IPS DF 6.9 (cell line): ENCODE measurements at regions not wholly inside any gene's neighbourhood (a gene's known extent, or its start where the extent isn't known, plus 50 kb on each side); places are given as distances from the start of the nearest gene placed in this dataset.

Source experiments
- DNase-seq: peaks from one replicate; pipeline ENCODE4 v3.0.0-alpha.2; 2013; ENCODE audit warnings: low read depth, low spot score
- H3K27ac ChIP-seq: one replicate; pipeline ENCODE4 v1.5.1; 2013; ENCODE audit warnings: low read length, control low read depth
- H3K27me3 ChIP-seq: 2 replicates; pipeline ENCODE4 v1.6.1; 2013; ENCODE audit warnings: mild to moderate bottlenecking, low read length; ENCODE audit not compliant: control insufficient read depth, insufficient read depth
- H3K36me3 ChIP-seq: 2 replicates; pipeline ENCODE4 v1.6.1; 2013; ENCODE audit warnings: low read length; ENCODE audit not compliant: control insufficient read depth, insufficient read depth
- H3K4me1 ChIP-seq: 2 replicates; pipeline ENCODE4 v1.6.1; 2013; ENCODE audit warnings: low read length; ENCODE audit not compliant: control insufficient read depth, insufficient read depth
- H3K4me3 ChIP-seq: 2 replicates; pipeline ENCODE4 v1.5.1; 2013; ENCODE audit warnings: mild to moderate bottlenecking, low read length
- H3K9me3 ChIP-seq: 2 replicates; pipeline ENCODE4 v1.6.1; 2013; ENCODE audit warnings: low read length, inconsistent platforms; ENCODE audit not compliant: control insufficient read depth, insufficient read depth
- WGBS: extraction: QIAGEN DNeasy Blood & Tissue Kit; methylation state at CpG from one replicate; pipeline ENCODE4 v1.1.7; 2013; ENCODE audit warnings: mixed read lengths, missing lambda C conversion rate; ENCODE audit not compliant: insufficient read length, insufficient coverage; 5-methylcytosine and 5-hydroxymethylcytosine counted together

DNA sequence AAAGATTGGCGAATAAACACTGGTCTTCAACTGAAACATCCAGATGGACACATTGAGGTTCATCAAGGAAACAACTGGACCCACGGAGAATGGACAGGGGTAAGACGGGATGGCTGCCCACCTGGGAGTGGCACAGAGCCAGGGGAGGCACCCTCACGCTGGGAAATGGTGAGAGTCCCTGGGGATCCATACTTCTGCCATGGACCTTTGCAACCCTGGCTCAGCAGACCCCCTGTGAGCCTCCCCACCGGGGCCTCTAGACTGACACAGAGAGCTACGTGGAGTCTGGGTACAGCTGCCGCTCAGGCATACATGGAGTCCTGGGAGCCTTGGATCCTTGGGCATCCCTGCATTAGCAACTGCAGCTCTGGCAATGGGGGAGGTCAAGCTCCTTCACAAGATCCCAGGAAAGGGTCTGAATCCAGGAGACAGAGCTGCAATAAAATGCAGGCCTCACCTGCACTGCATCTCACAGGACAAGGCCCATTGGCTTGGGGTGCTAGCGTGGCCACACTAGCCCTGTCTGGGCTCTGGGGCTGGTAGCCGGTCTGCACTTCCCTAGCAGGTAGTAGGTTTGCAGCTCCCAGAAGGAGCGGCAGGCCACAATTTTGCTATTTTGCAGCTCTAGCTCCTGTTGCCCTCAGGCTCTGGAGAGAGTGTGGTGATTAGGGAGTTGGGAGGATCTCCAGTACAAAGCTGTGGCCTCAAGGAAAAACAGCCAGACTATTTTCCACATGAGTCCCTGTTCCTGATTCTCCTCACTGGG lies 496.4 kb upstream of the LRRC4C start:
- no peak overlapping the region for H3K27ac ChIP-seq
- H3K9me3 ChIP-seq, result no peaks in the 10 kb centered on the region
- H3K27me3 ChIP-seq, result no peaks in the 10 kb centered on the region
- no peaks in the 10 kb centered on the region; the same call in 1 of the 2 replicates for H3K4me1 ChIP-seq
- H3K4me3 ChIP-seq, result no peak overlapping the region
- H3K36me3 ChIP-seq, result no peaks in the 10 kb centered on the region
- WGBS, result no CpG with 5 or more reads among the region's 10 CpGs
- DNase-seq, result no peak

DNA sequence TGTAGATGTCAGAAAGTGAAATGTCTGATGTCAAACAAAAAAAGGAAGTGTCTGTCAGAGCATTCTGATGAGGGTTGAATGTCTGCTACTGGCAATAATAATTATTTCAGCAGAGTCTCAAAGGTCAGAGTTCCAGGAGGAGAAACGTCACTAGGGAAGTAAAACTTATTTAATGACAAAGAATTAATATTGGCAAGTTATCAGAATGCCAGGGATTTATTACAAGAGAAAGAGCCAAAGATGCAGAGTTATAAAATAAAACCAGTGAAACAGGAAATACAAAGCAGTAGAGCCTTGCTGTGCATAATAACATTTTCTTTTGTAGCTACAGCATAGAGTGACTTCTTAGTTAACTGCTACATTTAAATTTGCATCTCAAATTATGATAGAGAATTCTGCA lies 504.0 kb upstream of the LRRC4C start:
- H3K4me1 ChIP-seq, result no peaks in the 10 kb centered on the region
- H3K27ac ChIP-seq, result no peak overlapping the region
- no peaks in the 10 kb centered on the region for H3K9me3 ChIP-seq
- no peaks in the 10 kb centered on the region for H3K27me3 ChIP-seq
- H3K36me3 ChIP-seq, result no peaks in the 10 kb centered on the region
- no CpG with 5 or more reads among the region's 1 CpG for WGBS
- H3K4me3 ChIP-seq, result no peak overlapping the region
- DNase-seq, result no peak

DNA sequence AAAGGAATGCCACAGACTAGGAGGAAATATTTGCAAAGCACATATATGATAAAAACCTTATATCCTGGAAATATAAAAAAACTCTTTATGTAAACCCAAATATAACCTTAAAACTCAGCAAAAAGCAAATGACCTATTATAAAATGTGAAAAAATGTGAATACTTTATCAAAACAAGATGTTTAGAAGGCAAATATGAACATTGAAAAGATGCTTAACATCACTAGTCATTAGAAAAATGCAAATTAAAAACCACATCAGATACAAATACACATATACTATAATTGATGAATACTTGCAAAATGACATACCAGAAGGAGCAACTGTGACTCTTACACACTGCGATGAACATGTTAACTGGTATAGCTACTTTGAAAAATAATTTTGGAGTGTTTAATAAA lies 511.2 kb upstream of the LRRC4C start:
- no peak overlapping the region for H3K27ac ChIP-seq
- no peak overlapping the region for H3K4me3 ChIP-seq
- no peak for DNase-seq
- no peaks in the 10 kb centered on the region for H3K4me1 ChIP-seq
- H3K9me3 ChIP-seq, result no peaks in the 10 kb centered on the region
- no peaks in the 10 kb centered on the region for H3K36me3 ChIP-seq
- H3K27me3 ChIP-seq, result no peaks in the 10 kb centered on the region
- WGBS, result no CpG with 5 or more reads among the region's 1 CpG

DNA sequence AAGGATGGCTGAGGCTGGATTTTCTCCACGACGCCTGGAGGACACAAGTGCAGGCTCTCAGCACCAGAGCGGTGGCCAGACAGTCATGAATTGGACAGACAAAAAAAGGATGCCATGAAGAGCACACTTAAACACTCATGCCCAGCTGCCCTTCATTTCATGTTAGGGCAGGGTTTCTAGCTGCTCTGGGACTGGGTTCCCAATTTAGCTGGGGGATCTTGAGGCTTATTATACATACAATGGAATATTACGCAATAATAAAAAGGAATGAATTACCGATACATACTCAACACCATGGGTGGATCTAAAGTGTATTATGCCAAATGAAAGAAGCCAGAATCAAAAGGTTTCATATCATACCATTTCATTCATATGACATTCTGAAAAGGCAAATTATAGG lies 512.1 kb upstream of the LRRC4C start:
- DNase-seq, result no peak
- Histone ChIP-seq H3K4me3 (no peak overlapping the region), H3K4me1 (no peaks in the 10 kb centered on the region), H3K27me3 (no peaks in the 10 kb centered on the region), H3K36me3 (no peaks in the 10 kb centered on the region), H3K9me3 (no peaks in the 10 kb centered on the region), H3K27ac (no peak overlapping the region)
- no CpG with 5 or more reads among the region's 5 CpGs for WGBS

DNA sequence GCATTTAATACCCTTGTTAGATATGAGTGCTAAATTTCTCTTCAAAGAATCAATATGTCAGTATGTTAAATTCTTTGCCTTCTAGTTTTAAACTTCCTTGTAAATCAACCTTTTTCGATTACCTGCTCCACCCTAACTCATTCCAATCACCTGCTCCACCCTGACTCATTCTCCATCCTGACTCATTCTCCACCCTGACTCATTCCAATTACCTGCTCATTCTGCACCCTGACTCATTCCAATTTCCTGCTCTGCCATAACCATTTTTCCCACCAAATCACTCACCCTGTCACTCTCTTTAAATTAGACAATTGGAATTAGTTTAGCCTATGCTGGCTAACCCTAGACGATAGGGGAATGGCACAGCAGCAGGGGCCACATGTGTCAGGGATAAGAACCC lies 519.5 kb upstream of the LRRC4C start:
- Histone ChIP-seq H3K27ac (no peak overlapping the region), H3K27me3 (no peaks in the 10 kb centered on the region), H3K4me1 (no peaks in the 10 kb centered on the region), H3K36me3 (no peaks in the 10 kb centered on the region), H3K9me3 (no peaks in the 10 kb centered on the region), H3K4me3 (no peak overlapping the region)
- DNase-seq, result no peak
- WGBS, result no CpG with 5 or more reads among the region's 2 CpGs

DNA sequence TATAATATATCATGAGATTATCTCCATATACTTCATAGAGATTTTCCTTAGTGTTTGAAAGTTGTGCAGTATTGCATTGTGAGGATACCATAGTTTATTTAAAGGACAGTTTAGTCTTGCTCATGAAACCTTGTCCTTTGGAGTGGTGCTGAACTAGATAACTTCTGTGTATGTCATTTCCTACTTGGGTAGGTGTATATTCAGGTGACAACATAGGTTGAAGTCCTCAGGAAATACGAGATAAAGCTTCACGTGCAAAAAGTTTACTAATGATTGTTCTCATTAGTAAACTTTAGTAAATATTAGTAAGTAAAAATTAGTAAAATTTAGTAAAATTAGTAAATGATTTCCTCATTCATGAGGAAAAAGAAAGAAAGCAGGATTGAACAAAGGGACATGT lies 521.3 kb upstream of the LRRC4C start:
- H3K27me3 ChIP-seq, result no peaks in the 10 kb centered on the region
- no CpG with 5 or more reads among the region's 2 CpGs for WGBS
- no peaks in the 10 kb centered on the region for H3K36me3 ChIP-seq
- H3K27ac ChIP-seq, result no peak overlapping the region
- H3K4me3 ChIP-seq, result no peak overlapping the region
- DNase-seq, result no peak
- H3K9me3 ChIP-seq, result no peaks in the 10 kb centered on the region
- H3K4me1 ChIP-seq, result no peaks in the 10 kb centered on the region

DNA sequence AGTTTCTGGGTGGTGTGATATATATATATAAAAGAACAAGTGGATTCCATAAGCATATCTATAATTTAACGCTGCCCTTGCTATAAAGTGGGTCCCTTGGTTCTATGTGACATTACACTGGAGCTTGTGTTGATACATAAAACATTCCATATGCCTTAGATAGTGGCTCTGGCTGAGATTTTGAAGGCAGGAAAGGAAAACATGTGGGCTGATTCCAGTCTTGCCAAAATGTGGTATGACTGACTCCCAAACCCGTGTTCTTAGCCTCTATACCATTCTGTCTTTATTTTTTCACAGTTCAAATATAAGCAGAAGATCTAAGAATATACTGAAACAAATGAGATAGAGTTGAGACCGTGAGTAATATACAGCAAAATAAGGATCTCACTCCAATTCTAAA lies 522.8 kb upstream of the LRRC4C start:
- H3K27me3 ChIP-seq, result no peaks in the 10 kb centered on the region
- no peaks in the 10 kb centered on the region for H3K4me1 ChIP-seq
- WGBS, result no CpG with 5 or more reads among the region's 3 CpGs
- no peak for DNase-seq
- H3K36me3 ChIP-seq, result no peaks in the 10 kb centered on the region
- H3K9me3 ChIP-seq, result no peaks in the 10 kb centered on the region
- H3K27ac ChIP-seq, result no peak overlapping the region
- H3K4me3 ChIP-seq, result no peak overlapping the region

DNA sequence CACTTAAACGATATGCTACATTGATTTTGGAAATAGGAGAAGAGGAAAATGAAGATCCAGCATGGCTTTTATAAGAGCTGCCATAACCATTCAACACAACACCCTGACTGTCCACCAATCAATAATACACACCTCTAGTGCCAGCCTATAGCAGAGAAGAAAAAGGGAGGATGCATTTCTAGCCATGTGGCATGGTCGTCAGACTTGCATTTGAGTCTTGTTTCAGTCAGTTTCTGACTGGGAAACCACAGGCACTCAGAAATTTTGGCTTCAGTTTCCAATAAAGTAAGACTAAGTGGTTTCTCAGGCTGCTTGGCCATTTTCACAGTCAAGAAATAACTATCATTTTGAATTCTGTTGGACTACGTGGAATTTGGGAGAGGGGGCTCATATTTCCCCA lies 523.5 kb upstream of the LRRC4C start:
- no peaks in the 10 kb centered on the region for H3K9me3 ChIP-seq
- no CpG with 5 or more reads among the region's 3 CpGs for WGBS

DNA sequence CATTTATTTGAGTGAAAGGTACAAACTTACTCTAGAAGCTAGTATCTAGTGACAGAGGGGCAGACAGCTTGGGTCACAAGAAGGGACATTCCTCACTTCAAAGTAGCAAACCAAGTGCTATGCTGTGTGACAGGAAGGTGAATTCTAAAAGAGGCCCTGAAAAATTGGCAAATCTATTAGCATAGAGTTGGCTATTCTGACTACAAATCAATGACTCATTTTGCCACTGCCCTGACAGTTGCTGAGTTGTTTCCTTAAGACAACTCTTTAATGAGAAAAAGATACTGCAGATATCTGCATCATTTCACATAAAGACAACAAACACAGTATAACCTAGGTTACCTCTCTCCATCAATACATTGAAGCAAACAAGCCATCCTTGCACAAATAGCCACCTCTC lies 524.0 kb upstream of the LRRC4C start:
- H3K4me1 ChIP-seq, result no peaks in the 10 kb centered on the region
- no peaks in the 10 kb centered on the region for H3K27me3 ChIP-seq
- no peak overlapping the region for H3K27ac ChIP-seq
- no peak overlapping the region for H3K4me3 ChIP-seq
- DNase-seq, result no peak
- no peaks in the 10 kb centered on the region for H3K9me3 ChIP-seq
- no peaks in the 10 kb centered on the region for H3K36me3 ChIP-seq

More for the DNA sequence above, 523.5 kb upstream of the LRRC4C start:
- no peak overlapping the region for H3K27ac ChIP-seq
- H3K4me3 ChIP-seq, result no peak overlapping the region
- H3K27me3 ChIP-seq, result no peaks in the 10 kb centered on the region
- H3K4me1 ChIP-seq, result no peaks in the 10 kb centered on the region
- no peak for DNase-seq
- no peaks in the 10 kb centered on the region for H3K36me3 ChIP-seq

DNA sequence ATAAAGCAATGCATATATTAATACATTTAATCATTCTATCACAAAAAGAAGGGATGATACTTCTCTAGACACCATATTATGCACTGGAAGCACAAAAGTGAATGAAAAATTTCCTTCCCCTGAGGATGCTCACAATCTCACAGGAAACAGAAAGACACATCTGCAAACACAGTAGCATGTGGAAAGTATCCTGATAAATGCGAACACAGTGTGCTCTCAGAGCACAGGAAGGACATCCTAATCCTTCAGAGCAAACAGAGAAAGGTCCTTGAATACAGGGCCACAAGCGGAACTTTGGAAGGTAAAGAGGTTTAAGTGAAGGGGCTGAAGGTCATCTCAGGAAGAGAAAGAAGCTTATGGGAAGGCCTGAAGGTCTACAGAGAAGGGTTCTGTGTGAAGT lies 524.6 kb upstream of the LRRC4C start:
- no CpG with 5 or more reads among the region's 2 CpGs for WGBS
- Histone ChIP-seq H3K9me3 (no peaks in the 10 kb centered on the region), H3K36me3 (no peaks in the 10 kb centered on the region), H3K4me3 (no peak overlapping the region), H3K4me1 (no peaks in the 10 kb centered on the region), H3K27ac (no peak overlapping the region), H3K27me3 (no peaks in the 10 kb centered on the region)
- DNase-seq, result no peak

DNA sequence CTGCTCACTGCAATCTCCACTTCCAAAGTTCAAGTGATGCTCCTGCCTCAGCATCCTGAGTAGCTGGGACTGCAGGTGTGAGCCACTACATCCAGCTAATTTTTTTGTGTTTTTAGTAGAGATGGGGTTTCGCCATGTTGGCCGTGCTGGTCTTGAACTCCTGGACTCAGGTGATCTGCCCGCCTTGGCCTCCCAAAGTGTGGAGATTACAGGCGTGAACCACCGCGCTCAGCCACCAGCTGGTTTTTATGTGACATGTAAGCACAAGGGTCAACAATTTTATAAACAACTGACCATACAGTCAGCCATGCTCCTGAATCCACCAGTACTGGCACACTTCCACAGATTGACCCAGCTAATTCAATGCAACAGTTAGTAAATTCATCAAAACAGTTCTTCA lies 526.3 kb upstream of the LRRC4C start:
- no peak overlapping the region for H3K27ac ChIP-seq
- no peak overlapping the region for H3K4me3 ChIP-seq
- no CpG with 5 or more reads among the region's 6 CpGs for WGBS
- no peak for DNase-seq
- H3K9me3 ChIP-seq, result no peaks in the 10 kb centered on the region
- no peaks in the 10 kb centered on the region for H3K36me3 ChIP-seq
- no peaks in the 10 kb centered on the region for H3K27me3 ChIP-seq
- H3K4me1 ChIP-seq, result no peaks in the 10 kb centered on the region
